Thyroid gland (tissue), 4 donors: ENCODE measurements at regions not wholly inside any gene's neighbourhood (a gene's known extent, or its start where the extent isn't known, plus 50 kb on each side); places are given as distances from the start of the nearest gene placed in this dataset.

ENCODE experiments used
- CTCF ChIP-seq, 6 experiments: fragments of 200-600 bp in 3 of 6; fragments of 450-650 bp in 3 of 6; sonication (generic) in 3 of 6; IDR thresholded peaks; one replicate each; pipeline ENCODE4 v1.5.1; 2016 to 2019; ENCODE audit warnings: antibody characterized with exemption in 6 of 6, mild to moderate bottlenecking in 2 of 6, inconsistent platforms in 1 of 6, moderate library complexity in 1 of 6
- POLR2A ChIP-seq, 2 donors: fragments of 450-650 bp; IDR thresholded peaks; one replicate each; pipeline ENCODE4 v1.6.1; 2017; ENCODE audit warnings: antibody characterized with exemption in 2 of 2, mild to moderate bottlenecking in 2 of 2, moderate library complexity in 1 of 2

GRCh38 chr2:187815113-187815512, 260.9 kb upstream of the TFPI start:
- TF ChIP-seq CTCF (IDR thresholded peaks at IDR 0.05): no peak
- TF ChIP-seq POLR2A (IDR thresholded peaks at IDR 0.05): no peak
